ENCODE measurements at regions not wholly inside any gene's neighbourhood (a gene's known extent, or its start where the extent isn't known, plus 50 kb on each side); places are given as distances from the start of the nearest gene placed in this dataset.
"Not testable (repeated sequence)": the region's sequence is repeated elsewhere in the genome, so short reads cannot be mapped to it uniquely, and the experiment has no call there.

GRCh38 chr3:26375843-26376530 is 246.6 kb upstream of the LRRC3B start:
- DNase-seq (ENCODE audit: low spot score), result no peak

DNA sequence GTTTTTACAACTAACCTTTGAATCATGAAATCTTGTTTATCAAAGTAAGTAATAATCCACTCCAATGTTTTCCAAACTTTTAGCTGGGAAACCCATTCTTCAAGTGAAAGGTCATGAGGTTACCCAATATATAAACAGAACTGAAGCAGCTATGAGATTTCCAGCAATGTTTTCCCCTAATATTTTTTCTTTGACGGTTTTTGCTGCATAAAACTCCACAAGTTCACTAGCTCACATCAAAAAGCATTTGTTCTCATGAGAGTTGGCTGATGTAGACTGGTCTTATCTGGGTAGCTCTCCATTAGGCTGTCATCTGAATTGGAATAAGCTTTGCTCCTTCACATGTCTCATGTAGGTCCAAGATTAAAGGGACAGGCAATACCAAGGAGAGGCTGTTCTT is 241.2 kb upstream of the LRRC3B start:
- DNase-seq (ENCODE audit: low spot score), result no peak

- no peak for DNase-seq (ENCODE audit: low spot score)
These were observed 215.9 kb upstream of the LRRC3B start for GRCh38 chr3:26406636-26407035.

GRCh38 chr3:26418553-26418952 is 204.0 kb upstream of the LRRC3B start:
- no peak for DNase-seq (ENCODE audit: low spot score)

GRCh38 chr3:26422415-26422814 is 200.2 kb upstream of the LRRC3B start:
- DNase-seq (ENCODE audit: low spot score), result no peak

DNA sequence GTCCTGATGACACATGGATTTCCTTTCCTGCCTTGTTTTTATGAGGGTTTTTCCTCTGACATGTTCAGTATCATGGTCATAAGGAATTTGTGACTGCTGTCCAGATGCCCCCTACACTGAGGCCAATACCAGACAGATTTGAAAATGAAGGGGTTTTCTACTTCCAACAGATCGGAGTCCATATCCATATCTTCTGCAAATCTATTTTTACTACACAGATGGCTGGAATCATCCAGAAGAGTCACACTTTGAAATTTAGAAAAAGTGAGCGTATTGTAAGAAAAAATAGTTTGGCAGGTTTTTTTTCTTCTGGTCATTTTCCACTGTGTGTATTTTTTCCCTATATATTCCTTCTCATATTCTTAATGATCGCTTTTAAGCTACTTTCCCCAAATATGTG is 197.5 kb upstream of the LRRC3B start:
- DNase-seq (ENCODE audit: low spot score), result no peak

- no peak for DNase-seq (ENCODE audit: low spot score)
These were observed 193.6 kb upstream of the LRRC3B start for GRCh38 chr3:26428992-26429391.

DNA sequence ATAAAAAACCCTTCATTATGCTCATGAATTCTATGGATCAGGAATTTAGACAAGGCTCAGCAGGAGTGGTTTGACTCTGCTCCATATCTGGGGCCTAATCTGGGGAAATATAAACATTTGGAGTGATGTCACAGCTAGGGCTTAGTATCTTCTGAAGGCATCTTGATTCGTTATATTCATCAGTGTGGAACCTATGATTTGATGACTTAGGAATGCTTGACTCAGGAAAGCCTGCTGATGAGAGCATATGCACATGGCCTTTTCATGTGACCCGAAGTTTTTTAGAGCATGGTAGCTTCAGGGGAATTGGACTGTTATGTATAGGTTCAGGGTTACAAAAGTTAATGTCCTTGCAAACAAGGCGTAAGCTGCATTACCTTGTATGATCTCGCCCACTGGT is 184.9 kb upstream of the LRRC3B start:
- no peak for DNase-seq (ENCODE audit: low spot score)

DNA sequence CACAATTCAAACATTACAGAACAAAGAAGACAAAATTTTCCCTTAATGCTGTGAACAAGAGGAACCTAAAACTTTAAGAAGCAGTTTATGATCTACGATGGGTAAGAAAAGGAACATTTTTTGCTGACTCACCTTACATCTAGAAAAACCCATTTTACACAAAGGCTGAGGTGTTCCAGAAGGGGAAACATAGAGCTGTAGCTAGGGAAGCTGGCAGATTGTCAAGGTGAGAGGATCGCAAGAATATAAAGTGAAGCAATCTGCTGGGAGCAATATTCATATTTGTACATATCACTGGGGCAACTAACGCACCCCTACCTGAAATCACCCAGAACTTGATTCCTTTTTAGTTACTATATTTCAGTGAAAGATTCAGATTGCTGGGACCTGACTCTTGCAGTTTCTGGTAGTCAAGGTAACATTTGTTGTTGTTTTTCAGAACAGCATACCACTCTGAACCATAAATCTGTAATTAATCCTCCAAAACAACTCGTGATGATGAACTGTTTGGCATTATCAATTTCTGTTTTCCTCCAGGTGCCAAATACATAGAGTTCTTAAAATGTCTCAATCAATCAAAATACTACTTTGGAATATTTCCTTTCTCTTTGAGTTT is 184.1 kb upstream of the LRRC3B start:
- DNase-seq (ENCODE audit: low spot score), result no peak

- DNase-seq (ENCODE audit: low spot score), result no peak
These were observed 183.3 kb upstream of the LRRC3B start for GRCh38 chr3:26438981-26439884.

DNA sequence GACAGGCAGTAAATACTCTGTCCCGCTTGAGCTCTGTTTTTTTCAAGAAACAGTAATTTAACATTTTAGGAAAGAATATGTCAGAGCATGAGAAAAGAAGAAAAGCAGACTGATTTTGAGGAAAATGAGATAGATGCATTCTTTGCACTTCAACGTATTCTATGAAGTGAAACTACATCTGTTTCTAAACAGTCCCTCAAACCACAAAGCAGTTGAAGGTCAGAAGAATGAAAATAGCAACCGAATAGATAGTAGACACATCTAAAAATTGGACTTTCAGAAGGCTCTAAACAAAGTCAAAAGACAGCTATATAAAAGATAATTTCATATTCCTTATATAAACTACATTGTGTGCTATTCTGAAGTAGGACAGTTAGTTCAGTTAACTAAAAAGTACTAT is 172.6 kb upstream of the LRRC3B start:
- DNase-seq (ENCODE audit: low spot score), result no peak

DNA sequence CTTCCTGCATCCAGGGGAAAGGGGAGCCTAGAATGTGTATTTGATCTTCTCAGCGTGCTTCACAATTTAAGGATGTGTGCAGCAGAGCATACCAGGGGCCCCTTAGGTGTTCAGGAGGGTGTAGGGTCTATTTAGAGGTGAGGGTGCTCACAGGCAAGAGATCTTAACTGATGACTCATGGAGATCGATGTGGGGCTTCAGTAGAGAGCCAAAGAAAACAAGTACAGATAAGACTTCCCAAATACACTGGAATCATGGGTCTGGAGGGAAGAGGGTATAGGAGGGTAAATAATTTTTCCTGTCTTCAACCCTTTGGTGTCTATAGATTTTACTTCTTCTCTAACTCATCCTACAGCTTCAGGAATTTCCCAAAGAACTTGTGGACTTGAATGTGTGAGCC is 170.2 kb upstream of the LRRC3B start:
- no peak for DNase-seq (ENCODE audit: low spot score)

GRCh38 chr3:26460985-26461384 is 161.6 kb upstream of the LRRC3B start:
- DNase-seq (ENCODE audit: low spot score), result no peak

GRCh38 chr3:26472345-26472744 is 150.2 kb upstream of the LRRC3B start:
- DNase-seq (ENCODE audit: low spot score), result no peak

DNA sequence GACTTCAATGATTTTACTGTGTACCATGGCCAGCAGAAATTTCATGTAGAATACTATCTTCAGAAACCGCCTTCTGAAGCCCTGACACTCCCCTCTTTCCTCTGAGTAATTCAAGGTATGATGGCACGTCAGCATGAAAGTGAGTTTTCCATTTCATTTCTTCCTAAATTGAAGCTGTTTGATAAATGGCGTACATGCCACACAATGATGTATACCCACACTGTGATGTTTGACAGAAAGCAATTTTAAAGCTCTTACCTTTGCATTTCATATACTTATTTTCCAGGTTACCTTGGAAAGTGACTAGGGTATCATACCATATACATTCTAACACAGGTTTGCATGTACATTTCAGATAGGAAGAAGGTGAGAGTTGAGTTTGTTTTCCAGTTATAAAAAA is 147.9 kb upstream of the LRRC3B start:
- DNase-seq (ENCODE audit: low spot score), result no peak

DNA sequence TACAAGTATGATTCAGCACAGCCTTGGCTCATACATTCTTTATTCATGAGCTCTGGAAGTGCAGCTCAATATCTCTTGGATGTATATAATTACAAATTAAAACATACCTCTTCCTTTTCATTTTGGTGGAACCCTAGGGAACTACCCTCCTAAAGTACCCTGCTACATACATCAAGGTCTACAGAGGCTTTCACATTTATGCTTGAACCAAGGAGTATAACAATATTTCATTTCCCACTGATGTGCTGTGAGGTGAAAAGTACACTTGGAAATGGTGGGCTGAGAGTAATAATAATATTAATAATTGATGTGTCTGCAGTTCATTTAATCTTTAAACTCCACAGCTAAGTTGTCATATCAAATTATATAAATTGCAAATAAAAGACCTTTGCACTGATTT is 142.2 kb upstream of the LRRC3B start:
- no peak for DNase-seq (ENCODE audit: low spot score)

DNA sequence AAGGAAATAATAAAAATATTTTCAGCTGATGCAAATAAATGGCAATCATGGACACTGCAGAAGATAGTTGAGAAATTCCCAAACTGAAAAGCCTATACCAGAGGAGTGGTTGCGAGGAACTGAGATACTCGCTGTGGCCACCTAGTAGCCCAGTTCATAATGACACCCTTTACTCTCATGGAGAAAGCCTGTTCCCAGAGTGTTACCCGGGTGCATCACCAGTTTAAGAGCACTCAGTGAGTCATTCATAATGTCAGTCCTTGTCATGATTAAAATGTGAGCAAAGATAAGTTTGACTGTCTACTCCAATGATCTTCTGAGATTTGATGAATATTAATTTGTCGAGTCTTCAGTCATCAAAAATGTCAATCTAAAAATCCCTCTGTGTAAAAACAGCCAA is 138.4 kb upstream of the LRRC3B start:
- peak; percentile 5 for DNase-seq (ENCODE audit: low spot score)

- no peak for DNase-seq (ENCODE audit: low spot score)
These were observed 124.3 kb upstream of the LRRC3B start for GRCh38 chr3:26498271-26498670.

DNA sequence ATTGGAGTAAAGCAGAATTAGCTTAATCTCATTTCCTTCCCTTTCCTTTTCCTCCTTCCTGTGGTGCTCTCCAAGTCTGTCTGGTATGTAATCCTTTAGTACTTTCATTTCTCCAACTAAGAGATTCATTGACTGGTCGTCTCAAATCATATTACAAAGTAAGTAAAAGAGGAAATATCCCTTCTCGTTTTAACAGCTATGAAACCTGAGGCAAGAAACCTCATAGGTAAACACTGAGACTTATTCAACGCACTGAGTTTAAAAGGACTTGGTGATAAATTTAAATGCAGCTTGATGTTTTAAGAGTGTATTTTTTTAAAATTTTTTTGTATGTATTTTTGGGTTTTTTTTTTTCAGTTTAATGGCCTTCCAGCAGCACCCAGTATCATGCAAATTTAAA is 117.2 kb upstream of the LRRC3B start:
- DNase-seq (ENCODE audit: low spot score), result no peak

GRCh38 chr3:26514445-26515029 is 108.0 kb upstream of the LRRC3B start:
- DNase-seq (ENCODE audit: low spot score), result not testable (repeated sequence)

- no peak for DNase-seq (ENCODE audit: low spot score)
These were observed 107.2 kb upstream of the LRRC3B start for GRCh38 chr3:26515351-26515750.

DNA sequence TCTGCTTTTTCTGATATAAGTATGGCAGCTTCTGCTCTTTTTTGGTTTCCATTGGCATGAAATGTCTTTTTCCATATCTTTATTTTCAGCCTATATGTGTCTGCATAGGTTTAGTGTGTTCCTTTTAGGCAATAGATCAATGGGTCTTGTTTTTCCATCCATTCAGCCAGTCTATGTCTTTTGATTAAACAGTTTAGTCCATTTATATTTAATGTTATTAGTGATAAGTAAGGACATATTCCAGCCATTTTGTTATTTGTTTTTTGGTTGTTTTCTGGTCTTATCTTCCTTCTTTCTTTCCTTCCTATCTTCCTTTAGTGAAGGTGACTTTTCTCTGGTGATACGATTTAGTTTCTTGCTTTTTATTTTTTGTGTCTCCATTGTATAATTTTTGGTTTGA is 101.3 kb upstream of the LRRC3B start:
- DNase-seq (ENCODE audit: low spot score), result no peak

DNA sequence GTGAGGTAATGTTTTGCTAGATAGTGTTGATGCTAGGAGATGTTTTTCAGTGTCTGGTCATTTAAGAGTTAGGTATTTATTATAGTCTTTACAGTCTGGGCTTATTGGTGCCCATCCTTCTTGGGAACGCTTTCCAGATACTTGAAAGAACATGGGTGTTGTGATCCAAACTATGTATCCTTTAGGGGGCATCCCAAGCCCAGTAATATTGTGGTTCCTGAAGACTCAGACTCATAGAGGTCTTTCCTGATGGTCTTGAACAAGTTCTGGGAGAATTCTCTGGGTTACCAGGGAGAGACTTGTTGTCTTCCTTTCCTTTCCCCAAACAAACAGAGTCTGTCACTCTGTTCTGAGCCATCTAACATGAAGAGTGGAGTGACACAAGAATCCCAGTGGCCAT is 99.7 kb upstream of the LRRC3B start:
- no peak for DNase-seq (ENCODE audit: low spot score)

All from SW480 (cell line).